ENCODE measurements at regions not wholly inside any gene's neighbourhood (a gene's known extent, or its start where the extent isn't known, plus 50 kb on each side); places are given as distances from the start of the nearest gene placed in this dataset.

DNA sequence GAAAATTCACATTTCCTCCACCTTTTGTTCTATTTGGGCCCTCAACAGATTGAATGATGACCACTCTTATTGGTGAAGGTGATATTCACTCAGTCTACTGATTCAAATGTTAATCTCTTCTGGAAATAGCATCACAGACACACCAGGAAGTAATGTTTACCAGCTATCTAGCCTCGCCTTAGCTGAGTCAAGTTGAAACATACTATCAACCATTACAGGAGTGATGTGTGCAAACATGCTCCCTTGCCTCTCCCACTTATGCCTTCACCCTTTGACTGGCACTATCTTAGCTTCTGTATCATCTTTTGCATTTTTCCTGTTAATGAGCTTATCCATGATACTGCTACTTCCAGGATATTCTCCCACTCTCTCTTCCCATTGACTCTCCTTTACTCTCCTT, 191.9 kb downstream of the CENPW start:
- TF ChIP-seq, protein P1, sequence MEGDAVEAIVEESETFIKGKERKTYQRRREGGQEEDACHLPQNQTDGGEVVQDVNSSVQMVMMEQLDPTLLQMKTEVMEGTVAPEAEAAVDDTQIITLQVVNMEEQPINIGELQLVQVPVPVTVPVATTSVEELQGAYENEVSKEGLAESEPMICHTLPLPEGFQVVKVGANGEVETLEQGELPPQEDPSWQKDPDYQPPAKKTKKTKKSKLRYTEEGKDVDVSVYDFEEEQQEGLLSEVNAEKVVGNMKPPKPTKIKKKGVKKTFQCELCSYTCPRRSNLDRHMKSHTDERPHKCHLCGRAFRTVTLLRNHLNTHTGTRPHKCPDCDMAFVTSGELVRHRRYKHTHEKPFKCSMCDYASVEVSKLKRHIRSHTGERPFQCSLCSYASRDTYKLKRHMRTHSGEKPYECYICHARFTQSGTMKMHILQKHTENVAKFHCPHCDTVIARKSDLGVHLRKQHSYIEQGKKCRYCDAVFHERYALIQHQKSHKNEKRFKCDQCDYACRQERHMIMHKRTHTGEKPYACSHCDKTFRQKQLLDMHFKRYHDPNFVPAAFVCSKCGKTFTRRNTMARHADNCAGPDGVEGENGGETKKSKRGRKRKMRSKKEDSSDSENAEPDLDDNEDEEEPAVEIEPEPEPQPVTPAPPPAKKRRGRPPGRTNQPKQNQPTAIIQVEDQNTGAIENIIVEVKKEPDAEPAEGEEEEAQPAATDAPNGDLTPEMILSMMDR (IDR thresholded peaks at IDR 0.05 in 8 of 11, conservative IDR thresholded peaks at IDR 0.05 in 3 of 11) = no peak
- TF ChIP-seq POLR2AphosphoS5 (IDR thresholded peaks at IDR 0.05) (no peak), POLR2A (IDR thresholded peaks at IDR 0.05) (no peak)

All from spleen (tissue), 7 donors.